Esophagus muscularis mucosa (tissue), 4 donors: ENCODE measurements at regions not wholly inside any gene's neighbourhood (a gene's known extent, or its start where the extent isn't known, plus 50 kb on each side); places are given as distances from the start of the nearest gene placed in this dataset.

ENCODE experiments used
- EP300 ChIP-seq: sonication (generic); formaldehyde crosslinking; IDR thresholded peaks from one replicate; pipeline ENCODE4 v1.6.1; 2017; ENCODE audit warnings: antibody characterized with exemption
- POLR2A ChIP-seq: fragments of 450-650 bp; IDR thresholded peaks from one replicate; pipeline ENCODE4 v1.6.1; 2017; ENCODE audit warnings: antibody characterized with exemption, moderate library complexity, mild to moderate bottlenecking, low read depth
- TF ChIP-seq, protein P1 (sequence below), 3 experiments: fragments of 200-600 bp in 2 of 3; fragments of 450-650 bp in 1 of 3; sonication (generic) in 2 of 3; IDR thresholded peaks; one replicate each; pipeline ENCODE4 v1.5.1; 2017 to 2019; ENCODE audit warnings: antibody characterized with exemption in 3 of 3, mild to moderate bottlenecking in 2 of 3, moderate library complexity in 1 of 3

DNA sequence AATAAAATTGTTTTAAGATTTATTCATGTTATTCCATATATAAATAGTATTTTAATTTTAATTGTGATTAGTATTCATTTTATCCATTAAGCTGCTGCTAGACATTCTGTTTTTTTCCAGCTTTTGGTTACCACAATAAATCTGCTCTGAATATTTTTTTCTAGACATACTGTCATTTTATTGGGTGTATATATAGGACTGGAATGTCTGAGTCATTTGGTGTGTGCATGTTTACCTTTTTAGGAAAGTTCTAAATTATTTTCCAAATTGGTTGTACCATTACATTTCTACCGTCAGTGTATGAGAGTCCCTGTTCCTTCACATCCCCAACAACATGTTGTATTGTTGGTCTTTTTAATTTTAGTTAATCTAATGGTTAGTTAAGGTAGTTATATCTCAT, 1138.1 kb downstream of the REEP3 start:
- TF ChIP-seq, protein P1, sequence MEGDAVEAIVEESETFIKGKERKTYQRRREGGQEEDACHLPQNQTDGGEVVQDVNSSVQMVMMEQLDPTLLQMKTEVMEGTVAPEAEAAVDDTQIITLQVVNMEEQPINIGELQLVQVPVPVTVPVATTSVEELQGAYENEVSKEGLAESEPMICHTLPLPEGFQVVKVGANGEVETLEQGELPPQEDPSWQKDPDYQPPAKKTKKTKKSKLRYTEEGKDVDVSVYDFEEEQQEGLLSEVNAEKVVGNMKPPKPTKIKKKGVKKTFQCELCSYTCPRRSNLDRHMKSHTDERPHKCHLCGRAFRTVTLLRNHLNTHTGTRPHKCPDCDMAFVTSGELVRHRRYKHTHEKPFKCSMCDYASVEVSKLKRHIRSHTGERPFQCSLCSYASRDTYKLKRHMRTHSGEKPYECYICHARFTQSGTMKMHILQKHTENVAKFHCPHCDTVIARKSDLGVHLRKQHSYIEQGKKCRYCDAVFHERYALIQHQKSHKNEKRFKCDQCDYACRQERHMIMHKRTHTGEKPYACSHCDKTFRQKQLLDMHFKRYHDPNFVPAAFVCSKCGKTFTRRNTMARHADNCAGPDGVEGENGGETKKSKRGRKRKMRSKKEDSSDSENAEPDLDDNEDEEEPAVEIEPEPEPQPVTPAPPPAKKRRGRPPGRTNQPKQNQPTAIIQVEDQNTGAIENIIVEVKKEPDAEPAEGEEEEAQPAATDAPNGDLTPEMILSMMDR (IDR thresholded peaks at IDR 0.05), result no peak
- TF ChIP-seq EP300 (no peak), POLR2A (no peak)
